LNCaP clone FGC (cell line): ENCODE measurements at regions not wholly inside any gene's neighbourhood (a gene's known extent, or its start where the extent isn't known, plus 50 kb on each side); places are given as distances from the start of the nearest gene placed in this dataset.

ENCODE experiments used
- DNase-seq: peaks from one replicate; pipeline ENCODE4 v3.0.0-alpha.2; 2011; ENCODE audit warnings: low read depth
- H3K4me3 ChIP-seq: 2 replicates; pipeline ENCODE4 v1.5.1; 2011; ENCODE audit warnings: mild to moderate bottlenecking, low read depth, low read length, control low read depth
- CTCF ChIP-seq: IDR thresholded peaks from 2 replicates; pipeline ENCODE4 v1.5.1; 2012; ENCODE audit warnings: mild to moderate bottlenecking; ENCODE audit not compliant: control insufficient read depth, insufficient read depth; ENCODE audit errors: extremely low read depth

GRCh38 chr3:159711560-159712333 lies 276.9 kb upstream of the IL12A start:
- H3K4me3 ChIP-seq = no peak overlapping the region
- no peak for DNase-seq
- TF ChIP-seq CTCF = no peak

GRCh38 chr3:159721324-159721723 lies 267.3 kb upstream of the IL12A start:
- no peak overlapping the region for H3K4me3 ChIP-seq
- no peak for TF ChIP-seq CTCF
- no peak for DNase-seq

GRCh38 chr3:159723295-159723694 lies 265.3 kb upstream of the IL12A start:
- H3K4me3 ChIP-seq = no peak overlapping the region
- no peak for TF ChIP-seq CTCF
- DNase-seq = no peak

GRCh38 chr3:159724627-159725026 lies 264.0 kb upstream of the IL12A start:
- no peak for DNase-seq
- no peak for TF ChIP-seq CTCF
- H3K4me3 ChIP-seq = no peak overlapping the region

GRCh38 chr3:159726231-159726964 lies 262.2 kb upstream of the IL12A start:
- no peak overlapping the region for H3K4me3 ChIP-seq
- TF ChIP-seq CTCF = no peak
- DNase-seq = no peak

- no peak for DNase-seq
- TF ChIP-seq CTCF = no peak
- no peak overlapping the region for H3K4me3 ChIP-seq
Observed at GRCh38 chr3:159727506-159727905, 261.1 kb upstream of the IL12A start.
